SK-N-SH (cell line): ENCODE measurements at regions not wholly inside any gene's neighbourhood (a gene's known extent, or its start where the extent isn't known, plus 50 kb on each side); places are given as distances from the start of the nearest gene placed in this dataset.

Experiments used
- CTCF ChIA-PET: fragments of 300-600, 350-600 bp; formaldehyde crosslinking; extraction: SDS; loops from one replicate; lab custom pipeline; 2021; lab: Yijun Ruan, JAX
- POLR2A ChIA-PET: fragments of 350-600 bp; sonication (Branson Sonifier 250); formaldehyde crosslinking; extraction: SDS; loops from one replicate; lab custom pipeline; 2020; ENCODE audit warnings: antibody characterized with exemption, inconsistent platforms; lab: Yijun Ruan, JAX
- DNase-seq: peaks from one replicate; pipeline ENCODE4 v3.0.0; 2012
- H2AFZ ChIP-seq: fragments of 200-600 bp; sonication (generic); 2 replicates; pipeline ENCODE4 v1.8.1; 2016; ENCODE audit warnings: antibody characterized with exemption, mild to moderate bottlenecking, low read depth
- H3F3A ChIP-seq: fragments of 200-600 bp; sonication (generic); replicated peaks from 2 replicates; pipeline ENCODE3; 2016; ENCODE audit warnings: antibody characterized with exemption, mild to moderate bottlenecking; ENCODE audit not compliant: insufficient read depth
- H3K27ac ChIP-seq, 2 experiments: fragments of 200-500 bp in 1 of 2; fragments of 200-600 bp in 1 of 2; sonication (Bioruptor generic) in 1 of 2; sonication (generic), shearing (Covaris generic) in 1 of 2; 2 replicates each; pipeline versions ENCODE4 v1.5.1 to v1.6.1; 2014 to 2016; ENCODE audit warnings: low read depth in 2 of 2, inconsistent platforms in 1 of 2, low read length in 1 of 2, mild to moderate bottlenecking in 1 of 2, mixed read lengths in 1 of 2
- H3K27me3 ChIP-seq: fragments of 200-600 bp; sonication (generic), shearing (Covaris generic); 2 replicates; pipeline ENCODE4 v1.6.1; 2016; ENCODE audit warnings: mixed run types; ENCODE audit not compliant: insufficient read depth
- H3K36me3 ChIP-seq, 2 experiments: fragments of 200-500 bp in 1 of 2; fragments of 200-600 bp in 1 of 2; sonication (Bioruptor generic) in 1 of 2; sonication (generic) in 1 of 2; replicated peaks in 1 of 2; 2 replicates each; pipeline versions ENCODE3 to v1.5.1; 2014 to 2016; ENCODE audit warnings: low read length in 1 of 2, mild to moderate bottlenecking in 1 of 2; ENCODE audit not compliant: insufficient read depth in 2 of 2, control insufficient read depth in 1 of 2
- H3K4me1 ChIP-seq, 2 experiments: fragments of 200-500 bp in 1 of 2; fragments of 200-600 bp in 1 of 2; sonication (Bioruptor generic) in 1 of 2; sonication (generic), shearing (Covaris generic) in 1 of 2; 2 replicates each; pipeline versions ENCODE4 v1.5.1 to v1.6.1; 2014 to 2016; ENCODE audit warnings: low read depth in 1 of 2, low read length in 1 of 2, mixed run types in 1 of 2; ENCODE audit not compliant: insufficient read depth in 2 of 2, control insufficient read depth in 1 of 2
- H3K4me2 ChIP-seq: fragments of 200-600 bp; sonication (generic), shearing (Covaris generic); 2 replicates; pipeline ENCODE4 v1.6.1; 2017; ENCODE audit warnings: mixed run types
- H3K4me3 ChIP-seq, 2 experiments: fragments of 200-500 bp in 1 of 2; fragments of 200-600 bp in 1 of 2; sonication (Bioruptor generic) in 1 of 2; sonication (generic), shearing (Covaris generic) in 1 of 2; 2 replicates each; pipeline versions ENCODE4 v1.5.1 to v1.8.1; 2014 to 2016; ENCODE audit warnings: low read depth in 2 of 2, inconsistent platforms in 1 of 2, low read length in 1 of 2, mild to moderate bottlenecking in 1 of 2, mixed read lengths in 1 of 2, moderate library complexity in 1 of 2
- H3K79me2 ChIP-seq: fragments of 200-600 bp; sonication (generic); 2 replicates; pipeline ENCODE4 v1.8.1; 2017; ENCODE audit warnings: mild to moderate bottlenecking; ENCODE audit not compliant: insufficient read depth
- H3K9ac ChIP-seq: fragments of 200-600 bp; sonication (generic); 2 replicates; pipeline ENCODE4 v1.6.1; 2017; ENCODE audit warnings: mixed run types
- H3K9me2 ChIP-seq: fragments of 200-600 bp; sonication (generic); 2 replicates; pipeline ENCODE4 v1.6.1; 2017; ENCODE audit warnings: mixed run types
- H3K9me3 ChIP-seq: fragments of 200-600 bp; sonication (generic); 2 replicates; pipeline ENCODE4 v1.6.1; 2017; ENCODE audit warnings: mixed run types, mild to moderate bottlenecking, moderate library complexity
- H4K20me1 ChIP-seq: fragments of 200-600 bp; sonication (generic); 2 replicates; pipeline ENCODE4 v1.6.1; 2017; ENCODE audit warnings: mild to moderate bottlenecking, mixed run types; ENCODE audit not compliant: insufficient read depth
- CTCF ChIP-seq: fragments of 200-600 bp; sonication (generic); IDR thresholded peaks from 2 replicates; pipeline ENCODE4 v1.6.1; 2017; ENCODE audit warnings: antibody characterized with exemption, mild to moderate bottlenecking, moderate library complexity
- EP300 ChIP-seq, 2 experiments: IDR thresholded peaks; 2 replicates each; pipeline versions ENCODE4 v1.4.0 to v1.6.1; 2012; ENCODE audit warnings: borderline replicate concordance in 1 of 2, low read depth in 1 of 2, low read length in 1 of 2
- FOXJ3 ChIP-seq: sonication (generic); formaldehyde crosslinking; IDR thresholded peaks from 2 replicates; pipeline ENCODE4 v1.5.1; 2020; ENCODE audit warnings: mild to moderate bottlenecking, missing genetic modification reagents
- GATA2 ChIP-seq: sonication (generic); formaldehyde crosslinking; IDR thresholded peaks from 2 replicates; pipeline ENCODE4 v1.5.0; 2020; ENCODE audit warnings: mild to moderate bottlenecking, missing genetic modification reagents
- JUND ChIP-seq: IDR thresholded peaks from 2 replicates; pipeline ENCODE4 v1.4.0; 2012
- NFIC ChIP-seq: IDR thresholded peaks from 2 replicates; pipeline ENCODE4 v1.4.0; 2012; ENCODE audit warnings: borderline replicate concordance
- NRF1 ChIP-seq: IDR thresholded peaks from 2 replicates; pipeline ENCODE4 v1.6.1; 2012; ENCODE audit warnings: low read depth, mild to moderate bottlenecking, low read length
- POLR2AphosphoS5 ChIP-seq: IDR thresholded peaks from 2 replicates; pipeline ENCODE4 v1.6.1; 2012; ENCODE audit warnings: low read depth, low read length
- RCOR1 ChIP-seq: fragments of 150-350 bp; IDR thresholded peaks from 2 replicates; pipeline ENCODE4 v1.6.1; 2017; ENCODE audit warnings: antibody characterized with exemption, low read length
- RFX5 ChIP-seq: IDR thresholded peaks from 2 replicates; pipeline ENCODE4 v1.6.1; 2012; ENCODE audit warnings: mild to moderate bottlenecking, improper control_type of control experiment, low read length
- RXRA ChIP-seq: IDR thresholded peaks from 2 replicates; pipeline ENCODE4 v1.4.0; 2012; ENCODE audit warnings: low read depth, mild to moderate bottlenecking, borderline replicate concordance
- SIN3A ChIP-seq: IDR thresholded peaks from 2 replicates; pipeline ENCODE4 v1.6.1; 2012; ENCODE audit warnings: low read depth, mild to moderate bottlenecking, low read length, moderate library complexity, borderline replicate concordance
- SMC3 ChIP-seq: IDR thresholded peaks from 2 replicates; pipeline ENCODE4 v1.6.1; 2012; ENCODE audit warnings: low read depth, low read length, improper control_type of control experiment
- TAF1 ChIP-seq: IDR thresholded peaks from 2 replicates; pipeline ENCODE4 v1.6.1; 2012; ENCODE audit warnings: low read depth, mild to moderate bottlenecking, low read length, moderate library complexity, borderline replicate concordance
- USF1 ChIP-seq: IDR thresholded peaks from 2 replicates; pipeline ENCODE4 v1.4.0; 2012; ENCODE audit warnings: low read depth, borderline replicate concordance
- USF2 ChIP-seq: fragments of 150-350 bp; IDR thresholded peaks from 2 replicates; pipeline ENCODE4 v1.6.1; 2017; ENCODE audit warnings: antibody characterized with exemption, low read length, low read depth, borderline replicate concordance
- ZBTB33 ChIP-seq: IDR thresholded peaks from 2 replicates; pipeline ENCODE4 v1.4.0; 2012; ENCODE audit warnings: low read depth, borderline replicate concordance
- WGBS: methylation state at CpG from one replicate; pipeline ENCODE4 v1.1.6; 2017; ENCODE audit warnings: low lambda C conversion rate; 5-methylcytosine and 5-hydroxymethylcytosine counted together

- no peaks in the 10 kb centered on the region for H3K79me2 ChIP-seq
- ChIA-PET POLR2A (no interaction called here), CTCF (interaction anchor here (0.9 kb wide), 1 partner anchor 815 kb away, joined by 3 read pairs; no protein-coding TSS in a partner anchor)
- no peak for TF ChIP-seq GATA2 (CRISPR knock-in tag)
- TF ChIP-seq, all 33 proteins: peak for 0
- Histone ChIP-seq H3K27ac (no peak overlapping the region), H3K9ac (no peak overlapping the region), H3K4me3 (no peak overlapping the region), H3K9me3 (no peaks in the 10 kb centered on the region), H3K27me3 (no peaks in the 10 kb centered on the region), H4K20me1 (no peaks in the 10 kb centered on the region), H3K4me1 (no peaks in the 10 kb centered on the region), H3K36me3 (no peaks in the 10 kb centered on the region), H2AFZ (no peak overlapping the region), H3K4me2 (no peak overlapping the region), H3F3A (no peaks in the 10 kb centered on the region), H3K9me2 (no peaks in the 10 kb centered on the region)
- DNase-seq: no peak
Measured at GRCh38 chr9:12497790-12498189, 195.4 kb upstream of the TYRP1 start.

DNA sequence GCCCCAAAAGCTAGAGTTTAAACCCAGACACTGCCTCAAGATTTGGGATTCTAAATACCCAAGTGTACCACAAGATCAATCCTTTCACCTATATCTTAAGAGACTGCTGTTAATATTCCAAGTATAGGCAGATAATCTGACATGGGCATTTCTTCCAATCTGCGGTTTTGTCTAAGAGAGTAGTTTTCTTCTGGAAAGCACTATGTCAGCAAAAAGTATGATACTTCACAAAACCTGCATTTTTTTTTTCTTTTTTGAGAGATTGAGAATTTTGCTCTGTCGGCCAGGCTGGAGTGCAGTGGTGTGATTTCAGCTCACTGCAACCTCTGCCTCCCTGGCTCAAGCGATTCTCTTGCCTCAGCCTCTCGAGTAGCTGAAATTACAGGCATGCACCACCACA, 190.7 kb upstream of the TYRP1 start:
- no peak overlapping the region for H3K27ac ChIP-seq
- H4K20me1 ChIP-seq: no peaks in the 10 kb centered on the region
- no peaks in the 10 kb centered on the region for H3K79me2 ChIP-seq
- POLR2A ChIA-PET: no interaction called here
- no peak overlapping the region for H2AFZ ChIP-seq
- no peaks in the 10 kb centered on the region for H3K9me2 ChIP-seq
- H3K9me3 ChIP-seq: no peaks in the 10 kb centered on the region
- TF ChIP-seq JUND (no peak), SIN3A (no peak), NRF1 (no peak)
- 41% methylated on average over 4 of the region's 4 CpGs for WGBS
- no peaks in the 10 kb centered on the region for H3F3A ChIP-seq
- H3K27me3 ChIP-seq: no peaks in the 10 kb centered on the region
- H3K36me3 ChIP-seq: no peaks in the 10 kb centered on the region
- no peak overlapping the region for H3K4me3 ChIP-seq
- H3K4me2 ChIP-seq: no peak overlapping the region
- DNase-seq: no peak
- H3K4me1 ChIP-seq: no peaks in the 10 kb centered on the region
- CTCF ChIA-PET: no interaction called here
- no peak overlapping the region for H3K9ac ChIP-seq

DNA sequence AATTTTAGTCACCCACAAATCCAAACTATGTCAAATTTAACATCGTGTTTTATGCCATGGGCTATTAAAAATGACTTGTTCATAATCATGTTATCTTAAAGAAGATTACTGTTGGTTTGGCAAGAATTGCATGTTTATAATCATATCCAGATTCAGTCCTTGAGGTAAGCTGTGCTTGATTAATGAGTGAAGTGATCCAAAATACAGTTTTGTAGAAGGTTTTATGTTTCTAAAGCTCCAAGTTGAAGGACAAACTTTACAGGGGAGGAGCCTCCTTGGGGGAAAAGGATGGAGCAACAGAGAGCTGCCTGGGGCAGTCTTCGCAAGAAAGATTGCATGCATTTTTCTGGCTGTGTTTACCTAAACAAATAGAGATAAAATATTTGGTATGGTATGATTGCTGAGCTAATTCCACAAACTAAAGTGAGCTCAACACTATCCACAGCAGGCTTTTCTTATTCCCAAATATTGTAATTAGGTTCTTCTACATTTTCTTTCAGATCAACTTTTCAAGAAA, 189.5 kb upstream of the TYRP1 start:
- WGBS: 9% methylated on average over 2 of the region's 2 CpGs
- no peak overlapping the region for H3K27ac ChIP-seq
- H3K9me3 ChIP-seq: no peaks in the 10 kb centered on the region
- H4K20me1 ChIP-seq: no peaks in the 10 kb centered on the region
- H3K9me2 ChIP-seq: no peaks in the 10 kb centered on the region
- no peaks in the 10 kb centered on the region for H3F3A ChIP-seq
- no peak for DNase-seq
- ChIA-PET CTCF (no interaction called here), POLR2A (no interaction called here)
- H3K36me3 ChIP-seq: no peaks in the 10 kb centered on the region
- H3K4me1 ChIP-seq: no peaks in the 10 kb centered on the region
- no peak overlapping the region for H2AFZ ChIP-seq
- H3K9ac ChIP-seq: no peak overlapping the region
- no peaks in the 10 kb centered on the region for H3K27me3 ChIP-seq
- H3K4me2 ChIP-seq: no peak overlapping the region
- no peaks in the 10 kb centered on the region for H3K79me2 ChIP-seq
- no peak overlapping the region for H3K4me3 ChIP-seq
- TF ChIP-seq SMC3 (no peak), TAF1 (no peak), GATA2 (CRISPR knock-in tag) (no peak), EP300 (IDR thresholded peaks at IDR 0.05; ENCODE audit: borderline replicate concordance in 1 of 2, low read depth in 1 of 2, low read length in 1 of 2) (no peak), FOXJ3 (CRISPR knock-in tag) (no peak), NFIC (no peak), ZBTB33 (no peak), USF2 (no peak), RCOR1 (no peak), SIN3A (no peak), RFX5 (no peak), RXRA (no peak), CTCF (no peak), USF1 (no peak), POLR2AphosphoS5 (no peak)
